Ishikawa (cell line): ENCODE measurements at regions not wholly inside any gene's neighbourhood (a gene's known extent, or its start where the extent isn't known, plus 50 kb on each side); places are given as distances from the start of the nearest gene placed in this dataset.

Experiments used
- CREB1 ChIP-seq: IDR thresholded peaks from 2 replicates; pipeline ENCODE4 v1.6.1; 2012; ENCODE audit warnings: low read depth
- EGR1 ChIP-seq: IDR thresholded peaks from 2 replicates; pipeline ENCODE4 v1.6.1; 2012
- FOXM1 ChIP-seq: IDR thresholded peaks from 2 replicates; pipeline ENCODE4 v1.6.1; 2012; ENCODE audit warnings: low read depth, borderline replicate concordance
- MAX ChIP-seq: IDR thresholded peaks from 2 replicates; pipeline ENCODE4 v1.6.1; 2012
- NFIC ChIP-seq: IDR thresholded peaks from 2 replicates; pipeline ENCODE4 v1.6.1; 2012
- RAD21 ChIP-seq: IDR thresholded peaks from 2 replicates; pipeline ENCODE4 v1.6.1; 2012; ENCODE audit warnings: low read depth
- REST ChIP-seq: IDR thresholded peaks from 2 replicates; pipeline ENCODE4 v1.6.1; 2012; ENCODE audit warnings: low read depth, mild to moderate bottlenecking
- TCF12 ChIP-seq: IDR thresholded peaks from 2 replicates; pipeline ENCODE4 v1.6.1; 2012; ENCODE audit warnings: low read depth
- TEAD4 ChIP-seq: IDR thresholded peaks from 2 replicates; pipeline ENCODE4 v1.6.1; 2012
- YY1 ChIP-seq: IDR thresholded peaks from 2 replicates; pipeline ENCODE4 v1.6.1; 2012; ENCODE audit warnings: low read depth
- ZBTB7A ChIP-seq: IDR thresholded peaks from 2 replicates; pipeline ENCODE4 v1.6.1; 2012; ENCODE audit warnings: low read depth

- TF ChIP-seq REST (no peak), YY1 (no peak), MAX (no peak), CREB1 (no peak), TCF12 (no peak), TEAD4 (no peak; the same call in 1 of the 2 replicates), FOXM1 (no peak), NFIC (no peak), ZBTB7A (no peak), RAD21 (no peak), EGR1 (no peak)
Observed at GRCh38 chr2:235320326-235320725, 173.5 kb upstream of the AGAP1 start.
